GM12891 (cell line): ENCODE measurements at regions not wholly inside any gene's neighbourhood (a gene's known extent, or its start where the extent isn't known, plus 50 kb on each side); places are given as distances from the start of the nearest gene placed in this dataset.

Experiments
- DNase-seq: peaks from one replicate; pipeline ENCODE4 v3.0.0; 2011; ENCODE audit warnings: low spot score; ENCODE audit not compliant: insufficient read length
- FAIRE-seq: peaks from 2 replicates; lab custom pipeline; 2011; peaks lifted over from hg19 to GRCh38; lab: Jason Lieb, UNC
- PAX5 ChIP-seq: IDR thresholded peaks from 2 replicates; pipeline ENCODE4 v1.6.1; 2011; ENCODE audit warnings: low read length, moderate library complexity, mild to moderate bottlenecking; ENCODE audit not compliant: insufficient read depth, severe bottlenecking
- POLR2A ChIP-seq: IDR thresholded peaks from 2 replicates; pipeline ENCODE4 v1.6.1; 2011; ENCODE audit warnings: low read depth, low read length, control low read depth
- POLR2AphosphoS5 ChIP-seq: IDR thresholded peaks from 2 replicates; pipeline ENCODE4 v1.6.1; 2011; ENCODE audit warnings: low read depth, low read length, control low read depth
- POU2F2 ChIP-seq: IDR thresholded peaks from 2 replicates; pipeline ENCODE4 v1.6.1; 2011; ENCODE audit warnings: low read depth, mild to moderate bottlenecking, control low read depth, low read length, moderate library complexity
- SPI1 ChIP-seq: IDR thresholded peaks from 2 replicates; pipeline ENCODE4 v1.6.1; 2011; ENCODE audit warnings: low read depth, low read length, control low read depth
- TAF1 ChIP-seq: IDR thresholded peaks from 2 replicates; pipeline ENCODE4 v1.6.1; 2011; ENCODE audit warnings: low read depth, low read length, control low read depth

- TF ChIP-seq PAX5 (no peak), SPI1 (no peak), POLR2A (no peak), POLR2AphosphoS5 (no peak), POU2F2 (no peak), TAF1 (no peak)
- no peak for FAIRE-seq
Measured at GRCh38 chr15:31526916-31527690, 200.5 kb downstream of the KLF13 start.

GRCh38 chr15:31528846-31529245 lies 202.2 kb downstream of the KLF13 start:
- no peak for FAIRE-seq
- DNase-seq = no peak
- TF ChIP-seq TAF1 = no peak
- TF ChIP-seq POU2F2 = no peak
- TF ChIP-seq SPI1 = no peak
- no peak for TF ChIP-seq POLR2AphosphoS5
- TF ChIP-seq POLR2A = no peak
- TF ChIP-seq PAX5 = no peak

More at GRCh38 chr15:31526916-31527690, 200.5 kb downstream of the KLF13 start:
- DNase-seq = no peak

GRCh38 chr15:31537770-31538592 lies 211.3 kb downstream of the KLF13 start:
- TF ChIP-seq POLR2A = no peak
- no peak for TF ChIP-seq SPI1
- TF ChIP-seq POU2F2 = no peak
- no peak for TF ChIP-seq POLR2AphosphoS5
- TF ChIP-seq PAX5 = no peak
- TF ChIP-seq TAF1 = no peak
- DNase-seq (no peak), FAIRE-seq (no peak)

- TF ChIP-seq TAF1 (no peak), POLR2AphosphoS5 (no peak), POLR2A (no peak), POU2F2 (no peak), PAX5 (no peak), SPI1 (no peak)
Measured at GRCh38 chr15:31540633-31541032, 214.0 kb downstream of the KLF13 start.

GRCh38 chr15:31544361-31544760 lies 217.7 kb downstream of the KLF13 start:
- TF ChIP-seq POLR2A = no peak
- TF ChIP-seq TAF1 = no peak
- no peak for TF ChIP-seq POLR2AphosphoS5
- no peak for TF ChIP-seq SPI1
- TF ChIP-seq POU2F2 = no peak
- TF ChIP-seq PAX5 = no peak
- no peak for FAIRE-seq
- no peak for DNase-seq

More at GRCh38 chr15:31540633-31541032, 214.0 kb downstream of the KLF13 start:
- no peak for FAIRE-seq
- DNase-seq = no peak

GRCh38 chr15:31545257-31545656 lies 218.6 kb downstream of the KLF13 start:
- DNase-seq (no peak), FAIRE-seq (no peak)
- TF ChIP-seq POLR2AphosphoS5 = no peak
- no peak for TF ChIP-seq POU2F2
- TF ChIP-seq POLR2A = no peak
- no peak for TF ChIP-seq SPI1
- TF ChIP-seq TAF1 = no peak
- no peak for TF ChIP-seq PAX5

GRCh38 chr15:31550211-31550977 lies 223.8 kb downstream of the KLF13 start:
- no peak for DNase-seq
- no peak for TF ChIP-seq POLR2AphosphoS5
- TF ChIP-seq POU2F2 = no peak
- FAIRE-seq = no peak

- TF ChIP-seq TAF1 (no peak), POU2F2 (no peak), POLR2AphosphoS5 (no peak)
- DNase-seq (no peak), FAIRE-seq (no peak)
Measured at GRCh38 chr15:31551323-31551722, 224.7 kb downstream of the KLF13 start.

- TF ChIP-seq SPI1 (no peak), POLR2A (no peak), POU2F2 (no peak), TAF1 (no peak), PAX5 (no peak), POLR2AphosphoS5 (no peak)
- DNase-seq = no peak
- no peak for FAIRE-seq
Measured at GRCh38 chr15:31552482-31553099, 226.0 kb downstream of the KLF13 start.
